Glomerular visceral epithelial cell (primary cell): ENCODE measurements at regions not wholly inside any gene's neighbourhood (a gene's known extent, or its start where the extent isn't known, plus 50 kb on each side); places are given as distances from the start of the nearest gene placed in this dataset.
A peak's percentile ranks its signal among the peaks of the same experiment; 100 is the strongest.

ENCODE experiments used
- DNase-seq: peaks from one replicate; pipeline ENCODE4 v3.0.0-alpha.2; 2016; ENCODE audit errors: extremely low spot score

DNA sequence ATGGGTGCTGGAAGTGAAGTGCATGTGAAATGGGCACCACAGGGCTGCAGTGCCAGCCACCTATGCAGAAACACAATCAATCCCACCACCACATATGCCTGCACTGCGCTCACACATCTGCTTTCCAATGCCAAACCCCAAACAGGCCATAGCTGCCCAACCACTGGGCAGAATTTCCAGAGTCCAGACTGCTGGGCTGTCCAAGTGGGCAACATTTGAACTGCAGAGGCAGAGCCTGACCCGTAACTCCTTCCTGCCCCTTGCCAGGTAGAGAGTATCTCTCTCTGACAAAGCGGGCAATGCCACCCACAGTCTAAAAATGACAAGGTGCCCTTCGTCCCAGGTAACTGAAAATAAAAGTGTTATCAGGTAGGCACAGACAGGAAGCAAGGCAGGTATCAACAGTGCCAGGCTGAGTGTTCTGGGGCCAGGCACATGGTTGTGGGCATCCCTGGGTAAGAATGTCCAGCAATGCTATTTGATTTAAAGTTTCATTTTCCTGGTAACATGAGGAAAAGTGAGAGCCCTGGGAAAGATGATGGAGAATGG, 79.5 kb downstream of the FOXA2 start:
- no peak for DNase-seq

DNA sequence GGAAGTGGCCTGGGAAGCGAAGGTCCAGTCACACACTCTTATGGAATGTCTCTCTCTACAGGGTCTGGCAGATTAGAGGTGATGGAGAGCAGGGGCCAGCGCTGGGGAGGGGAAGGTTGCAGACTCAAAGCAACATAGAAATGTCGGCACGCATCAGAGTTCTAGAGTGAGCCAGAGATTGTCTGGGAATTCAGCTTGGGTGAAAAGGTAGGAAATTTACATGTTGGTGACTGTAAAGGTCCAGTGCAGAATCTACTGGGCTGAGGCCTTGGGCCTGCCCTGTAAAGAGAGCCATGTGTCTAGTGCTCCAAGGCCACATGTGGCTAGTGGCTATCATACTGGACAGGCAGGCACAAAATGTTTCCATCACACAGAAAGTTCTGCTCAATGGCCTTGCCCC, 80.8 kb downstream of the FOXA2 start:
- no peak for DNase-seq

DNA sequence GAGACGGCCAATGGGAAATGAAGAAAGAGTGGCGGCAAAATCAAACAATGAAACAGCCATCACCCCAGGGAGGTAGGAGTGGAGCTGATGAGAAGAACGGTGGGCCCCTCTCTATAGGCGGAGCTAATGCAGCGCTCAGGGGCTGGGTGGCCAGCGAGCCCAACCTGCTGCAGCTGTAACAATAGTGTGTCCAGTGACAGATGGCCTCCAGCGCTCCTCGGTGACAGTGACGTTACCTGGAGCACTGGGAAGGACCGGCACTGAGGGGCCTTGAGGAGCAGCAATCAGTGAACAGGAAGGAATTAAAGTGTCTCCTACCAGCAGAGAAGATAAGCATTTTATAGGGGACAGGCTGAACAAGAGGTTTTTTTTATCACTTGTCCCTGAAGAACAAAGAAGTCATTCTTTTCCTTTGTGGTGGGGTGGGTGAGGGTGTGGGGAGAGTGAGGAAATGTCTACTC, 81.6 kb downstream of the FOXA2 start:
- DNase-seq, result no peak

DNA sequence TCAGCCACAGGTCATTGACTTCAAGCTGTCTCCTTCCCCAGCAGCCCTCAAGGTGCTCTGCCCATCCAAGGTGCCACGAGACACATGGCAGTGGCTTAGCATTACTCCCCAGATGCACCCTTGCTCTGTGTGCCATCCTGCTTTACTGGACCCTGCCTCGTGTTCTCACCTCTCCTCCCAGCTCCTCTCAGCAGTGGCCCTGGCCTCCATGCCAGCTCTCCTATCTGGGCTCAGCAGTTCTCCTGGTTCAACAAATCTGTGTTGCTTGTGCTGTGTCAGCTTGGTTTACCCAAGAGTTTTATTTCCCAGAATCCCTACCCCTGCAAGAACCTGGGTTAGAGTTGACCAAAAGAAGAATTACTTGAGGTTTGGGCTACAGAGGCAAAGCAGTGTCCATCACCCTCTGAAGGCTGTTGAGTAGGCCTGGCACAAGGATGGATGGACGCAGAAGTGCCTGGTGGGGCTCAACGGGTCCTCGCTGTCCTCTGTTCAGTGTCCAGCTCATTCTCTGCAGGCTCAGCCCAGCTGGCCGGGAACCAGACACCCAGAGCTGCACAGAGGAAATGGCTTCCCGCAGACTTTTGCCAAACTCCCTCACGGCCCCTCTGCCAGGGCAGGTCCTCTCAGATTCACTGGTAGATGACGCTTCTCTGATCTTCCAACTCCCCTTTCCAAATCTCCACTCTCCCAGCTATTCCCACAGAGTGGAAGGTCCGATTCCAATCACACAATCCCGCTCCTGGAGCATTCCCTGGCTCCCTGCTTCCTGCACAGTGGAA, 82.6 kb downstream of the FOXA2 start:
- DNase-seq, result no peak

DNA sequence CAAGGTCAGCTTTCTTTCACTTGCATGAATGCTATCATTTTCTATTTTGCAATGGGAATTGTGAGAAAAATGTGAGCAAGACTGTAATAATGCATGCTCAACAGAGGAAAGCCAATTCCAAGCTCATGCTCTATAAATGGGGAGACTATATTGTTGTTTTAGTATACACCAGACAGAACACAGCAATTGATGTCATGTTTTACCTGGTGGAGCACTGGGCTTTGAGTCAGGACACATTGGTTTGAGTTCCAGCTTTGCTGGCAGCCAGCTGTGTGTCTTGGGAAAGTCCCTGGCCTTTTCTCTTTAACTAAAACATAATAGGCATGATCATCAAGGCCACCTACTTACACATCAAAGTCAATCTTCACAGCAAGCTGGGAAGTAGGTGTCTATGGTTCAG, 83.3 kb downstream of the FOXA2 start:
- no peak for DNase-seq

DNA sequence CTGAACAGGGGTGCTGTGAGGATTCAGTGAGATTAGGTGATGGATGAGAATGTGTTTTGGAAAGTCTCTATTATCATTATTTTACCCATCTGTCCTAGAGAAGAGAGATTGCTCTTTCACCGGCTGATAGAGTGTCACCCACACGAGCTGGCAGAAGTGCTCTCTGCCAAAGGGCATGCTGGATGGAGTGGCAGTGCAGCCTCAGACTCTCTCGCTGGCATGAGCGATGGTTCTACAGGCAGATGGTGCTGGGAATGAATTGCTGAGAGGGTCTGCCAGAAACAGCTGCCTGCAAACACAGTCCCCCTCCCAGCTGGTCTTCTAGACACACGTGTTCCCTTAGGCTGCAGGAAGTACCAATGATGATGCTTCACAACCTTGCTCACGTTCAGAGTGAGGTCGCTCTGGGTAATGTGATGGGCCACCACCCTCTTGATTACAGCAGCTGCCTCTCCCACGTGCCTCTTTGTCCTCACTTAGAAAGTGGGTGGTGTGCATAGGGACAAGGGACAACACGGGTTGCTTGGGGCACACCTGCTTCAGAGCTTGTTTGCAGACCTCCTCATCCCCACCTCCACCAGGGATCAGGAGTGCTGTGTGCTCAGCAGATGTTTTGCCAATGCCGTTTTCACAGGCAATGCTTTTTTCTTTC, 84.7 kb downstream of the FOXA2 start:
- DNase-seq, result no peak

DNA sequence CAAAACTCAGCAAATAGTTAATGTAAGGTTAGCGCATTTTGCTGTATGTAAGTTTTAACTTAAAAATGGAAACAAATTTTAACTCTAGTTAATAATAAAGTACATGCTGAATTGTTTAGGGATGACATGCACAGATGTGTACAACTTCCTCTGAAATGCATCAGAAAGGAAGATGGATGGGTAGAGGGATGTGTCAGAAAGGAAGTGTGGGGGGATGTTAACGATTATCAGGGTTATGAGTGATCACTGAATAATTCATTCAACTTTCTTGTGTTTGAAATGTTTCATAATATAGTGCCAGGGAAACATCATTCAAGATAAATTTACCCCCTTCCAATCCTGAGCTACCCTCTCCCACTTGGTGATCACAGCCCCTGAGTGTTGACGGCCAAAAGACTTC, 87.6 kb downstream of the FOXA2 start:
- DNase-seq, result no peak

DNA sequence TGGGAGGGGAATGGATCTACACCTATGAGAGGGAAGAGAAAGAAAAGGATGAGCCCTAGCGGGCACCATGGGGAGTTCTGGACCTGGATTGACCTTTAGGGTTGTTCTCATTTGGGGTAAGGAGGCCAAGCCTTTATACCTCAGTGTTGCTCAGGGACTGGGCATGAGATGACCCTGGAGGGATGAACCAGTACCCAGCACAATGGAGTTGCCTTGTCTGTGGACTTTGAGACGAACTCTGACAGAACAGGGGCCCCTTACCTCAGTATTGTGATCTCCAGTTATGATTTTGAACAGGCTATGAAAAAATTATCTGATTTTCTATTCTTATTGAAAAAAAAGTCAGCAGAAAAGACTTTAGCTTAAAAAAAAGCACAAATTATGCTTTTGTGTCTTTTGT, 88.6 kb downstream of the FOXA2 start:
- no peak for DNase-seq

DNA sequence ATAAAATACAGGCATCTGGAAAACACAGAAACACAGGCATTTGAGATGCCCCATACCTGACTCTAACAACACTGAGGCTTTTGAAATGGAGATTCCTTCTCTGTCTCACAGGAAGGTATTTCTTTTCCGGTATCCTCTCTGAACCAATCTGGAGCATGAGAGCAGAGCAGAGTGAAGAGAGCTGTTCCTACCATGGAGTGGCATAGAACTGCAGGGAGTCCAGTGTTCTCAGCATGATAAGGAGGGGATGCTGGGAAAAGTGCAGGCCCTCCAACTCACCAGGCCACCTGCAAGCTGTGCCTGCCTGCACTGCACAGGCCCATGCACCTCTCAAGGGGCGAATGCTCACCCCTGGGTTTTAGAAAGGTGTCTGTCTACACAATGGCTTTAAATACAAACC, 89.2 kb downstream of the FOXA2 start:
- no peak for DNase-seq

DNA sequence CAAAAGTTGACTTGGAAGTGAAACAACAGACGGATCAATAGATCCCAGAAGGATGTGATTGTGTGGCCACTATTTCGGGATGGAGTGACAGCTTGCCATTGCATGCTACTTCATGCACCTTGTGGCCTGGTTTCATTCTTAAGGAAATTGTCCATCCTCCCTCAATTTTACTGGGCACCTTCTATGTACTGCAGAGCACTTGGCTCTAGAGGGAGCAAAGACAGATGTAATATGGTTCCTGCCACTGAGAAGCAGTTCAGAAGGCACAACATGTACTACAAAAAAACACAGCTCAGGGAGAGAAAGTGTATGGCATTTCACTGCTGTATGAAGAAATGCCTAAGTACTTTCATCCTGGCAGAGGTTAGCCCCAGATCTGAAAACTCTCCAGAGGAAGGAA, 91.9 kb downstream of the FOXA2 start:
- DNase-seq, result no peak

DNA sequence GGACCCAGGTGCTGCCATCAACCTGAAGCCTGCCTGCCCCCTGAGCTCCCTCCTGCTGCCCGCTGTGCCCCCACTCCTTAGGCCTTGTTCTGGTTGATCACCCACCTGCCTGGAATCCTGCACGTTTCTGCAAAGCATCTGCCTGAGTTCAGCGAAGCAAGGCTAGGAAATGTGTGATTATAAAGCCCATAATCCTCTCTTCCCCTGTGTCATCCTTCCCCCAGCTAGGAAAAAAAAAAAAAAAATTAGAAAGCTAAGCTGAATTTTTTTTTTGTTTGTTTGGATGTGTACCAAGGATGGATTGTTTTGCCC, 93.2 kb downstream of the FOXA2 start:
- DNase-seq, result no peak

DNA sequence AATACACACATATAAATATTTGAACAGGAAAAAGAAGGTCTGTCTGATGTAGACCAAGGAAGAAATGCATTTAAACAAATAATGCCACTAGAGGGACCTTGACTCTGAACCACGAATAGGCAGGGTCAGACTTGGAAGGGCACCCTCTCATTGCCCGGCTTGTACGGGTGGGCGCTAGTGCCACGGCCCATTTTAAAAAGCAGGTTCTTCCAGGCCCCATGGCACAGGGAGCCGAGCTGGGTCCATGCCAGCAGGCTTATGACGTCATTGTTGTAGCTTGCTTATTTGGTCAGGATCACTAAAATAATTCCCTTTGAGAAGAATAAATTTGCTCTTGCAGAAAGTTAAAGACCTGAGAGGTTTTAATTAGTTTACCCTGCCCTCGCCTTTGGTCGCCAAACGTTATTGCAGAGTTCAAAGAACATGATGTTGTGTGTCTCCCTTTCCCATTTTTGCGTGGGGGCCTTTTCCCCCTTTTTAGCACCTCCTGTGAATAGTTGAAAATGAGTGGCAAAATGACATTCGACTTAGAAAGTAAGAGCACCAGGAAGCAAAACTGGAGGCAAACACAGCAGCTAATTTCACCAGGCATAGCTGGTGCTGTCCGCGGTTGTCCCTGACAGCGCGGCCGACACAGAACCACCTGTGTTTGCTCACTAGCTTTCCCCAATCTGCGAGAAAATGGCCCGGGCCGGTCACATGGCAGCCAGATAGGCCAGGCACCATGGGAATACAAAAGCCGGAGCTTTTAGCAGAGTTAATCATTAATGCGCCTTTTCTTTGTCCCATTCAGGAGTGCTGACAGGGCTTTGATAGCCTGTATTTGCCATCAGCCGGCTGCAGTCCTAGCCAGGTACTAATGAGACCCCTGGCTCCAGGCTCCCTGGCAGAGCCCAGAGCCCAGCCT, 93.8 kb downstream of the FOXA2 start:
- peak; percentile 46 for DNase-seq

DNA sequence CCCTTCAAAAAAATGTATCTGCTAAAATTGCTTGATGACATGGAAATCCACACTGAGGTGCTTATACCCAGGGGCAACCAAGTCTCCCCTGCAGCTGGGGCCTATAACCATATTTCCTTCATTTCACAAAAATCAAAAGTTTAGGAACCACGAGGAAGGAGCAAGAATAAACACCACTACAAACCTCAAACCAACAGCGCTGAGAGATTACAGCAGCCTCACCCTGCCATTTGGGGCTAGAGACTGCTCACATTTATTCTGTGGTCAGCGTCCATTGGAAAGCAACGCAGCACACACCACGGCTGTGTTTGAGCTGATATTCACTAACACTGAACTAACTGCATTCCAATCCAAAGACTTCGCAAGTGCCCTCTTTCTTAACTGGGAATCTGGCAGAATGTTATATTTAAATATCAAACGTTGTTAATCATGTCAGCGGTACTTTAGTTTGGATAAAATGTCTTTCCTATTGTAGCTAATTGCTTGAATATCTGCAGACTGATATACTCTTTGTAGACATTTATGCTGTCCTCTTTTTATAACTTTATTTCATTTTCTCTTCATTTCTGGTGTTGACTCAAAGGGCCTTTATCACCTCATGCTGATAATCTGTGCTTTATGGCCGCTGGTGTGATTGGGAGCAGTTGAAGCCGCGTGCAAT, 94.6 kb downstream of the FOXA2 start:
- no peak for DNase-seq

DNA sequence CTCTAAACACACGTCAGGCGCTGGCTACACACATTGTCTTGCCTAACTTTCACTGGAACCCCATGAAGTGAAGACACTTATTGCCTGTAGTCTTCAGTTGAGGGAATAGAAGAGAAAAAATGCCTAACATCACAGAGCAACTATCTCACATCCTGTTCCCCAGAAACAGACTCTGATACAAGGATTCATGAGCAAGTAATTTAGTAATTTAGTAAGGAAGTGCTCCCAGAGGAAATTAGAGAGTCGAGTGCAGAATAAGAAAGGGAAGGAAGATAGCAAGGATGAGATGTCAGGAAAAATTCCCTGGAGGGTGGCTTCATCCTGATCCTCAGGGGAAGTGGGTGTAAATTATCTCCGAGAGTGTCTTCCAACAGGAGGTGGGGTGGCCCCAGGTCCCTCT, 104.0 kb downstream of the FOXA2 start:
- DNase-seq, result no peak

DNA sequence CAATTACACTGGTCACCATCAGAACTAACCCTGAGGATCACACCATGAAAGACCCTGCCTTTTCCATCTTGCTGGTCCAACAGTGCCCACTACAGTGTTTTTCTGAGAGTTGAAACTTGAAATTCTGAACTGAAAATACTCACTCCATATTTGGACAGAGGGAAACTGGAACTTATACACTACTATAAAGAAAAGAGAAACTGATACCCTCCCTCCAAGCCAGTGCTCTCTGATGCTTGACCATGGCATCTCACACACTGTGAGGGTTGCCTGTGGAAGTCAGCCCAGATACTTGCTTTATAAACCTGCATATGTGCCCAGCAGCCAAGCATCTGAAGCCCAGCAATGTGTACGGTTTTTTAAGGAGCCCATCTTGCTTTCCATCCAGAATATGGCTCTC, 108.7 kb downstream of the FOXA2 start:
- no peak for DNase-seq

DNA sequence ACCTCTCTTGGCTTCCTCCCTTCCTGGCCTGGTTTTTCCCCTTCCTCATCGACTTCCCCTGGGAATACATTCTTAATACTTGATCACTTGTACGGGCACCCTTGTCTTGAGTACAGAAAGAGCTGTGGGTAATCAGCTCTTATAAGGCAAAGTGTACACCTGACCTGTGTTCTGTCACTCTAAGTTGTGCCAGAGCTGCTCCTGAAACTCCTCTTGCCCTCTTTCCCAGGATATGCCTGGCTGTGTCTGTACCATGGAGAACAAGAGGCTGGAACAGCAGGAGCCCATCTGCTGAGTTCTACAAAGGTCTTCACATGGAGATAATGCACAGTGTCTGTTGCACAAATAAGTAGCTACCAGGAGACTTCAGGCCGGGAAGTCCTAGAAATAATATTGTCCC, 110.1 kb downstream of the FOXA2 start:
- no peak for DNase-seq

DNA sequence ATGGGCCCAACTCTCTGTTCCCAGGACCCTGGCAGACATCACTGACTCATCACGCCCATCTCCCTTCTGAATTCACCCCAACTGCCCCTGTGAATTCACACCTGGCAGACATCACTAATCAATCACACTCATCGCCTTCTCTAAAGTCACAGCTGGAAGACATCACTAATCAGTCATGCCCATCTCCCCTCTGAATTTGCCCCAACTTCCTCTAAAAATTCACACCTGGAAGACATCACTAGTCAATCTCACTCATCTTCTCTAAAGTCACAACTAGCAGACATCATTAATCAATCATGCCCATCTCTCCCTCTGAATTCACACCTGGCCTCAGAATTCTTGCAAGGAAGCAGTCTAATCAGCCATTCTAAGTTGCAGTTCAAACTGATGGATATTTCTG, 111.1 kb downstream of the FOXA2 start:
- DNase-seq, result no peak

DNA sequence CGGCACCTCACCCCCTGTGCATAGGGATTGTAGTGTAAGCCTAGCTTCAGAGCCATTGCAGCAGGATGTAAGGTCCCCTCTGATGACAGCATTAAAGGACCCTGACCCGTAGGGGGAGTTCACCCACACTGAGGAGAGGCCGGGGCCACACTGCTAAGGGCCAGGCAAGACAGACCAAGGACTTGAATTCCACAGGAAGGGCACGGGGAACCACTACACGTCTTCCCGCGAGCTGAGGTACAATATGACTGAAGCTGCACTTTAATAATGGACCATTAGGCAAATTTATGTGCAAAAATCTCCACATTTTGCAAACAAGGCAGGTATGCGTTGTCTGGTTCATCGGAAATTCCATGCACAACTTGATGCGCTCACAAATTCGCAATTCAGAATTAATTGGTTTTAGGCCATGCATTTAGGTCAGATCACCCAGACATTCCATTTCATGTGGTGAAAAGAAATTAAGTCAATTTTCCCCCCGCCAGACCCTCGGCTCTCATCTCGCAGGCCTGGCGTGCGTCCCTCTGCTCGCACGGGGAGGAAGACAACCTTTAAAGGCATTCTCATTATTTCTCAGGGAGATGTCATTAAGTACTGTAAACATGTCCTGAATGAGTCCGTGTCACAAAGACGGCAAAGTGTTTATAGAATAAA, 111.8 kb downstream of the FOXA2 start:
- no peak for DNase-seq

DNA sequence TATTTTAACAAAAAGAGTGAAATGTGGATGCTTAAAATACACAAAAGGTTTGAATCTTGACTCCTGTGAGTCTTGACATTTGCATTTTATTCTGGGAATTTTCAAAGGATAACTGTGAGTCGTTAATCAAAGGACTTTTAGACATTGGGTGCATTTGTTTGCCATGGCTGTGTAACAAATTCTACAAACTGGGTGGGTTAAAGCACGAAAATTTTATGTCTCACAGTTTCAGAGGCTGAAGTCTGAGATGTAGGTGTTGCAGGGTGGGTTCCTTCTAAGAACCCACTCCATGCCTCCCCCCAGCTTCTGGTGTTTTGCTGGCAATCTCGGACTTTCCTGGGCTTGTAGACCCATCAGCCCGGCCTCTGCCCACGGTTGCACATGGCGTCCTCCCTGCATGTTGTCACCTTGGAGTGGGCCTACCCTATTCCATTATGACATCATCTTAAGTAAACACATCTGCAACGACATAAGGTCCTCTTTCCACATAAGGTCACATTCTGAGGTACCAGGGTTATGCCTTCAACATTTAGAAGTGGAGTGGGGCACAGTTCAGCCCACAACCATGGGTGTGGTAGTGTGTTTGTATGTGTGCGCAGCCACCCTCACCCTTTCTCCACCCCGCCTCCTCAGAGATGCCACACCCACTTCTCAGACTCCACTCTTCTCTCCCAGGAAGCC, 113.1 kb downstream of the FOXA2 start:
- DNase-seq, result no peak

DNA sequence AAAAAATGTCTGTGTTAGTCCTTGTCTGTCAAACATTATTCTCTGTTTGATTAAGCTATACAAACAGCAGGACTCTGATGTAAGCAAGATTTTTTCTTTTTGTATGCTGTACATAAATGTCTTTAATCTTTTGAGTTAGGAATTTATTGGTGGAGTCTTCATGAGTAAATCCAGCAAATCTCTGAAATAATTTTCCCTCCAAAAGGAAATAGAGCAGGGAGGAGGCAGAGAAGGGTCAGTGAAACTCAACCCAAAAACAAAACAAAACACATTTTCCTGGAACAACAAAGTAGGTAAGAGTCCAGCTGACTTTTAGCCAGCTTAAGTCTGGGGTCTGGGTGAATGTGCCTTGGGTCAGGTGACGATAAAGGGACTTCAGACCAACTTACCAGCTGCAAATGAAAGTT, 113.7 kb downstream of the FOXA2 start:
- no peak for DNase-seq
